ENCODE measurements at regions not wholly inside any gene's neighbourhood (a gene's known extent, or its start where the extent isn't known, plus 50 kb on each side); places are given as distances from the start of the nearest gene placed in this dataset.

GRCh38 chr5:56305001-56305950 is 72.1 kb upstream of the ANKRD55 start:
- TF ChIP-seq EZH2 (IDR thresholded peaks at IDR 0.05; ENCODE audit: insufficient read depth, poor library complexity, severe bottlenecking) (no peak), EZH2phosphoT487 (IDR thresholded peaks at IDR 0.05; ENCODE audit: insufficient read depth, low read depth) (no peak)

Data from GM23248 (cell line).